H1 (cell line): ENCODE measurements at regions not wholly inside any gene's neighbourhood (a gene's known extent, or its start where the extent isn't known, plus 50 kb on each side); places are given as distances from the start of the nearest gene placed in this dataset.

ENCODE experiments used
- CTCF ChIA-PET: fragments of 300-600 bp; sonication (Branson Sonifier 250); formaldehyde crosslinking; loops from one replicate; lab custom pipeline; 2021; ENCODE audit not compliant: partially characterized antibody; lab: Charles Lee
- POLR2A ChIA-PET: fragments of 300-600 bp; sonication (Branson Sonifier 250); formaldehyde crosslinking; loops from one replicate; lab custom pipeline; 2021; ENCODE audit warnings: inconsistent platforms; ENCODE audit not compliant: partially characterized antibody; lab: Charles Lee
- DNase-seq, 2 experiments: peaks; one replicate each; pipeline versions ENCODE4 v3.0.0 to v3.0.0-alpha.2; 2010 to 2022; ENCODE audit warnings: low spot score in 2 of 2, low read depth in 1 of 2, mixed read lengths in 1 of 2
- FAIRE-seq: peaks from 2 replicates; lab custom pipeline; 2011; peaks lifted over from hg19 to GRCh38; lab: Jason Lieb, UNC
- H2AFZ ChIP-seq: 2 replicates; pipeline ENCODE4 v1.8.1; 2012; ENCODE audit warnings: low read length, inconsistent platforms
- H2AK5ac ChIP-seq: 2 replicates; pipeline ENCODE4 v1.6.1; 2013; ENCODE audit warnings: low read depth, low read length
- H2BK120ac ChIP-seq: replicated peaks from 2 replicates; pipeline ENCODE3; 2013; ENCODE audit warnings: low read depth, low read length, inconsistent platforms
- H2BK12ac ChIP-seq: 2 replicates; pipeline ENCODE4 v1.6.1; 2013; ENCODE audit warnings: low read depth, low read length
- H2BK15ac ChIP-seq: 2 replicates; pipeline ENCODE4 v1.6.1; 2013; ENCODE audit warnings: low read length
- H2BK20ac ChIP-seq: 2 replicates; pipeline ENCODE4 v1.6.1; 2013; ENCODE audit warnings: low read length
- H2BK5ac ChIP-seq: 2 replicates; pipeline ENCODE4 v1.6.1; 2013; ENCODE audit warnings: low read depth, low read length
- H3K14ac ChIP-seq: 2 replicates; pipeline ENCODE4 v1.6.1; 2013; ENCODE audit warnings: inconsistent platforms; ENCODE audit not compliant: insufficient read length
- H3K18ac ChIP-seq: 2 replicates; pipeline ENCODE4 v1.6.1; 2013; ENCODE audit warnings: low read length; ENCODE audit errors: extremely low read depth
- H3K23ac ChIP-seq: 2 replicates; pipeline ENCODE4 v1.6.1; 2013; ENCODE audit warnings: inconsistent platforms; ENCODE audit not compliant: insufficient read length
- H3K23me2 ChIP-seq: 2 replicates; pipeline ENCODE4 v1.6.1; 2013; ENCODE audit warnings: low read depth, low read length
- H3K27ac ChIP-seq: 2 replicates; pipeline ENCODE4 v1.6.1; 2011; ENCODE audit warnings: low read depth, low read length, inconsistent platforms
- H3K27me3 ChIP-seq, 4 experiments: replicated peaks in 1 of 4; 1 replicate in 1 of 4; 2 replicates in 3 of 4; pipeline versions ENCODE4 v1.6.1 to v1.8.1; 2011 to 2013; ENCODE audit warnings: low read length in 3 of 4, mild to moderate bottlenecking in 3 of 4, inconsistent platforms in 2 of 4, mixed read lengths in 2 of 4, moderate library complexity in 1 of 4; ENCODE audit not compliant: control insufficient read depth in 3 of 4, insufficient read depth in 3 of 4; ENCODE audit errors: extremely low read depth in 1 of 4
- H3K36me3 ChIP-seq, 4 experiments: 2 replicates each; pipeline versions ENCODE4 v1.6.1 to v1.8.1; 2011 to 2013; ENCODE audit warnings: mild to moderate bottlenecking in 4 of 4, low read length in 3 of 4, moderate library complexity in 2 of 4, control low read depth in 1 of 4, inconsistent platforms in 1 of 4; ENCODE audit not compliant: insufficient read depth in 4 of 4, control insufficient read depth in 2 of 4
- H3K4ac ChIP-seq: replicated peaks from 2 replicates; pipeline ENCODE3; 2013; ENCODE audit warnings: low read length, low read depth, mixed read lengths, inconsistent platforms; ENCODE audit not compliant: insufficient read length
- H3K4me1 ChIP-seq, 4 experiments: replicated peaks in 1 of 4; 1 replicate in 1 of 4; 2 replicates in 3 of 4; pipeline versions ENCODE4 v1.6.1 to v1.8.1; 2011 to 2013; ENCODE audit warnings: low read length in 3 of 4, inconsistent platforms in 2 of 4, mixed read lengths in 1 of 4; ENCODE audit not compliant: insufficient read depth in 4 of 4, control insufficient read depth in 3 of 4
- H3K4me2 ChIP-seq, 2 experiments: 2 replicates each; pipeline versions ENCODE4 v1.6.1 to v1.8.1; 2011 to 2013; ENCODE audit warnings: low read depth in 2 of 2, low read length in 2 of 2, control low read depth in 1 of 2, inconsistent platforms in 1 of 2, mild to moderate bottlenecking in 1 of 2; ENCODE audit not compliant: insufficient read depth in 1 of 2
- H3K4me3 ChIP-seq, 4 experiments: fragments of 200-600, 300-600 bp in 1 of 4; sonication (generic), shearing (Covaris generic), sonication (Bioruptor Twin) in 1 of 4; 2 replicates each; pipeline versions ENCODE4 v1.5.1 to v1.8.1; 2011 to 2016; ENCODE audit warnings: low read length in 4 of 4, low read depth in 3 of 4, control low read depth in 2 of 4, inconsistent platforms in 2 of 4, mild to moderate bottlenecking in 2 of 4, mixed read lengths in 1 of 4, moderate library complexity in 1 of 4; ENCODE audit not compliant: insufficient read depth in 2 of 4; ENCODE audit errors: extremely low read depth in 1 of 4
- H3K56ac ChIP-seq: replicated peaks from 2 replicates; pipeline ENCODE3; 2013; ENCODE audit warnings: low read depth, mild to moderate bottlenecking, mixed read lengths, low read length, inconsistent platforms; ENCODE audit not compliant: insufficient read length
- H3K79me1 ChIP-seq: 2 replicates; pipeline ENCODE4 v1.6.1; 2013; ENCODE audit warnings: low read depth, low read length, control low read depth
- H3K79me2 ChIP-seq, 2 experiments: 2 replicates each; pipeline versions ENCODE4 v1.6.1 to v1.8.1; 2012 to 2013; ENCODE audit warnings: low read length in 2 of 2, mild to moderate bottlenecking in 2 of 2, inconsistent platforms in 1 of 2; ENCODE audit not compliant: insufficient read depth in 2 of 2, control insufficient read depth in 1 of 2
- H3K9ac ChIP-seq, 4 experiments: replicated peaks in 1 of 4; 1 replicate in 1 of 4; 2 replicates in 3 of 4; pipeline versions ENCODE4 v1.6.1 to v1.8.1; 2011 to 2013; ENCODE audit warnings: low read depth in 3 of 4, low read length in 3 of 4, control low read depth in 2 of 4, mild to moderate bottlenecking in 2 of 4, moderate library complexity in 2 of 4, inconsistent platforms in 1 of 4; ENCODE audit errors: extremely low read depth in 1 of 4
- H3K9me3 ChIP-seq, 2 experiments: 2 replicates each; pipeline versions ENCODE4 v1.6.1 to v1.8.1; 2012 to 2013; ENCODE audit warnings: mild to moderate bottlenecking in 2 of 2, moderate library complexity in 2 of 2, control low read depth in 1 of 2, inconsistent platforms in 1 of 2, low read depth in 1 of 2, low read length in 1 of 2, mixed read lengths in 1 of 2; ENCODE audit not compliant: insufficient read depth in 2 of 2
- H4K20me1 ChIP-seq, 2 experiments: replicated peaks in 1 of 2; 2 replicates each; pipeline versions ENCODE3 to v1.8.1; 2011 to 2013; ENCODE audit warnings: inconsistent platforms in 2 of 2, low read length in 2 of 2, mild to moderate bottlenecking in 1 of 2; ENCODE audit not compliant: insufficient read depth in 2 of 2, control insufficient read depth in 1 of 2
- H4K5ac ChIP-seq: 2 replicates; pipeline ENCODE4 v1.6.1; 2013; ENCODE audit warnings: low read length, low read depth, mixed read lengths, inconsistent platforms; ENCODE audit not compliant: insufficient read length
- H4K8ac ChIP-seq: 2 replicates; pipeline ENCODE4 v1.8.0; 2013; ENCODE audit warnings: mild to moderate bottlenecking, moderate library complexity, low read length, inconsistent platforms; ENCODE audit not compliant: insufficient read depth; ENCODE audit errors: extremely low read depth
- H4K91ac ChIP-seq: replicated peaks from 2 replicates; pipeline ENCODE3; 2013; ENCODE audit warnings: low read length, mixed read lengths, inconsistent platforms; ENCODE audit not compliant: insufficient read length
- ASH2L ChIP-seq: fragments of 200-600, 300-600 bp; sonication (generic); IDR thresholded peaks from one replicate; pipeline ENCODE4 v1.7.1; 2017; ENCODE audit warnings: low read length
- BACH1 ChIP-seq: IDR thresholded peaks from 2 replicates; pipeline ENCODE4 v1.6.1; 2012; ENCODE audit warnings: low read length, improper control_type of control experiment
- BRCA1 ChIP-seq: IDR thresholded peaks from 2 replicates; pipeline ENCODE4 v1.6.1; 2012; ENCODE audit warnings: low read depth, low read length, improper control_type of control experiment
- E2F6 ChIP-seq: IDR thresholded peaks from 2 replicates; pipeline ENCODE4 v1.6.1; 2012; ENCODE audit warnings: inconsistent platforms
- EGR1 ChIP-seq: IDR thresholded peaks from 2 replicates; pipeline ENCODE4 v1.6.1; 2011; ENCODE audit warnings: low read depth, low read length, borderline replicate concordance
- GABPA ChIP-seq: IDR thresholded peaks from 2 replicates; pipeline ENCODE4 v1.6.1; 2011; ENCODE audit warnings: mild to moderate bottlenecking, low read length, moderate library complexity, borderline replicate concordance; ENCODE audit not compliant: insufficient read depth
- KDM1A ChIP-seq: fragments of 200-600, 300-600 bp; sonication (generic); IDR thresholded peaks from 2 replicates; pipeline ENCODE4 v1.7.1; 2016; ENCODE audit warnings: mild to moderate bottlenecking, low read length, borderline replicate concordance
- NANOG ChIP-seq: IDR thresholded peaks from 2 replicates; pipeline ENCODE4 v1.6.1; 2011; ENCODE audit warnings: low read length, low read depth, mild to moderate bottlenecking, inconsistent platforms; ENCODE audit not compliant: insufficient read depth, poor library complexity, severe bottlenecking
- POLR2A ChIP-seq, 2 experiments: IDR thresholded peaks; 1 replicate in 1 of 2; 2 replicates in 1 of 2; pipeline ENCODE4 v1.6.1; 2011; ENCODE audit warnings: low read depth in 2 of 2, low read length in 2 of 2, mild to moderate bottlenecking in 2 of 2; ENCODE audit errors: control extremely low read depth in 1 of 2
- POLR2AphosphoS5 ChIP-seq: IDR thresholded peaks from 2 replicates; pipeline ENCODE4 v1.6.1; 2011; ENCODE audit warnings: low read depth, low read length
- SIN3A ChIP-seq, 2 experiments: IDR thresholded peaks in 1 of 2; conservative IDR thresholded peaks in 1 of 2; 2 replicates each; pipeline ENCODE4 v1.6.1; 2011 to 2012; ENCODE audit warnings: low read length in 2 of 2, improper control_type of control experiment in 1 of 2, low read depth in 1 of 2, mild to moderate bottlenecking in 1 of 2
- SIX5 ChIP-seq: IDR thresholded peaks from 2 replicates; pipeline ENCODE4 v1.6.1; 2011; ENCODE audit warnings: mild to moderate bottlenecking, low read depth, low read length
- TAF1 ChIP-seq: IDR thresholded peaks from 2 replicates; pipeline ENCODE4 v1.6.1; 2011; ENCODE audit warnings: mild to moderate bottlenecking, low read depth, low read length
- TBP ChIP-seq: IDR thresholded peaks from 2 replicates; pipeline ENCODE4 v1.6.1; 2011; ENCODE audit warnings: low read depth, low read length, improper control_type of control experiment
- YY1 ChIP-seq: IDR thresholded peaks from 2 replicates; pipeline ENCODE4 v1.6.1; 2011; ENCODE audit warnings: low read depth, mild to moderate bottlenecking, low read length
- WGBS, 2 experiments: shearing (Covaris generic) in 1 of 2; methylation state at CpG; one replicate each; pipeline versions ENCODE4 v1.1.6 to v1.1.7; 2013 to 2015; ENCODE audit warnings: low lambda C conversion rate in 2 of 2, mixed read lengths in 2 of 2, inconsistent platforms in 1 of 2, low coverage in 1 of 2, missing lambda C conversion rate in 1 of 2; ENCODE audit not compliant: insufficient replicate concordance in 2 of 2, insufficient coverage in 1 of 2, insufficient read length in 1 of 2; ENCODE audit errors: extremely low coverage in 1 of 2, missing lambda C conversion rate in 1 of 2; 5-methylcytosine and 5-hydroxymethylcytosine counted together

- Histone ChIP-seq H3K23me2 (no peaks in the 10 kb centered on the region), H3K23ac (no peak overlapping the region), H4K20me1 (no peaks in the 10 kb centered on the region), H2AFZ (no peak overlapping the region), H2BK20ac (no peak overlapping the region), H3K9me3 (no peaks in the 10 kb centered on the region), H2AK5ac (no peak overlapping the region; the same call in 1 of the 2 replicates), H3K36me3 (no peaks in the 10 kb centered on the region), H3K9ac (no peak overlapping the region), H3K27me3 (no peaks in the 10 kb centered on the region), H2BK12ac (no peak overlapping the region), H4K91ac (no peak overlapping the region), H3K4me1 (no peaks in the 10 kb centered on the region), H3K4me3 (no peak overlapping the region), H3K4me2 (no peak overlapping the region), H2BK5ac (no peak overlapping the region), H4K8ac (no peak overlapping the region), H3K18ac (no peak overlapping the region), H3K79me2 (no peaks in the 10 kb centered on the region), H2BK120ac (no peak overlapping the region), H3K27ac (no peak overlapping the region), H3K79me1 (no peaks in the 10 kb centered on the region), H3K14ac (no peak overlapping the region), H3K4ac (no peak overlapping the region), H4K5ac (no peak overlapping the region), H2BK15ac (no peak overlapping the region), H3K56ac (no peak overlapping the region)
- DNase-seq (no peak), FAIRE-seq (no peak)
- WGBS, 2 experiments, result 85% methylated on average over 2 of the region's 3 CpGs; no CpG with 5 or more reads in 1 of the 2 experiments
- no peak for TF ChIP-seq BRCA1
- TF ChIP-seq NANOG, result no peak
- no peak for TF ChIP-seq GABPA
- no peak for TF ChIP-seq KDM1A
- TF ChIP-seq TBP, result no peak
- TF ChIP-seq POLR2A (IDR thresholded peaks at IDR 0.05; ENCODE audit: control extremely low read depth in 1 of 2, low read depth in 2 of 2, low read length in 2 of 2), result no peak
- TF ChIP-seq SIX5, result no peak
- TF ChIP-seq EGR1, result no peak
- no peak for TF ChIP-seq TAF1
- TF ChIP-seq SIN3A (conservative IDR thresholded peaks at IDR 0.05 in 1 of 2, IDR thresholded peaks at IDR 0.05 in 1 of 2; ENCODE audit: low read depth in 1 of 2, low read length in 2 of 2), result no peak
- TF ChIP-seq E2F6, result no peak
- TF ChIP-seq POLR2AphosphoS5, result no peak
- no peak for TF ChIP-seq ASH2L
- no peak for TF ChIP-seq BACH1
- TF ChIP-seq YY1, result no peak
- POLR2A ChIA-PET, result no interaction called here
- CTCF ChIA-PET, result no interaction called here
Measured at GRCh38 chr21:19855522-19855921, 1142.7 kb upstream of the NCAM2 start.
